Peyer's patch (tissue), 4 donors: ENCODE measurements at regions not wholly inside any gene's neighbourhood (a gene's known extent, or its start where the extent isn't known, plus 50 kb on each side); places are given as distances from the start of the nearest gene placed in this dataset.

ENCODE experiments used
- DNase-seq, 3 donors: peaks; one replicate each; pipeline ENCODE4 v3.0.0-alpha.2; 2017 to 2019
- H3K27ac ChIP-seq, 4 donors: fragments of 200-600 bp; sonication (generic); one replicate each; pipeline ENCODE4 v1.5.1; 2016 to 2019
- H3K27me3 ChIP-seq, 2 donors: fragments of 200-600 bp; sonication (generic); one replicate each; pipeline ENCODE4 v1.5.1; 2019
- H3K36me3 ChIP-seq, 3 donors: fragments of 200-600 bp; sonication (generic); one replicate each; pipeline ENCODE4 v1.5.1; 2016 to 2019
- H3K4me1 ChIP-seq, 4 donors: fragments of 200-600 bp; sonication (generic); one replicate each; pipeline ENCODE4 v1.5.1; 2016 to 2019
- H3K4me3 ChIP-seq, 4 donors: fragments of 200-600 bp; sonication (generic); 1 replicate in 3 of 4; 2 replicates in 1 of 4; pipeline ENCODE4 v1.5.1; 2016 to 2019; ENCODE audit warnings: mild to moderate bottlenecking in 1 of 4
- H3K9me3 ChIP-seq, 4 donors: fragments of 200-600 bp; sonication (generic); one replicate each; pipeline ENCODE4 v1.5.1; 2016 to 2019; ENCODE audit warnings: mild to moderate bottlenecking in 1 of 4
- POLR2A ChIP-seq, 2 donors: fragments of 450-650 bp; IDR thresholded peaks; one replicate each; pipeline ENCODE4 v1.5.1; 2017; ENCODE audit warnings: antibody characterized with exemption in 2 of 2, mild to moderate bottlenecking in 2 of 2, moderate library complexity in 2 of 2
- TF ChIP-seq, protein P1 (sequence below), 6 experiments: fragments of 450-650 bp in 4 of 6; fragments of 200-600 bp in 2 of 6; sonication (generic) in 1 of 6; IDR thresholded peaks; one replicate each; pipeline ENCODE4 v1.5.1; 2017 to 2019; ENCODE audit warnings: antibody characterized with exemption in 6 of 6, mild to moderate bottlenecking in 3 of 6, moderate library complexity in 1 of 6

DNA sequence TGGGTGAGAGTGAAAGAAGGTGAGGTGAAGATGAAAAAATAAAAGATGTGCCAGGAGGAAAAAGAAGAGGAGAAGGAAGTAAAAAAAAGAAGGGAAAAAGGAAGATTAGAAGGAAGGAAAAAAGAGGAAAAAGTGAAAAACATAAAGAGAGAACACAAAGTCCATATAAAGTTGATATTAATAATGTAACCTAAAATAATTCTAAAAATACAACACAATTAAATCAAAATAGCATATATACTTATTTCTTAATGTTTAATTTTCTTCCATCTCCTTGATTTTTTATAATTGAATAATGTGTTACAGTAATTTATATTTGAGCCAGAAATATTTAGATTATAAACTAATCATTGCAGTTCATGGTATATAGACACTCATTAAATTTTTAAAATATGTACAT, 124.4 kb upstream of the NOVA1 start:
- Histone ChIP-seq H3K9me3 (no peaks in the 10 kb centered on the region), H3K4me1 (no peaks in the 10 kb centered on the region)
- TF ChIP-seq, protein P1, sequence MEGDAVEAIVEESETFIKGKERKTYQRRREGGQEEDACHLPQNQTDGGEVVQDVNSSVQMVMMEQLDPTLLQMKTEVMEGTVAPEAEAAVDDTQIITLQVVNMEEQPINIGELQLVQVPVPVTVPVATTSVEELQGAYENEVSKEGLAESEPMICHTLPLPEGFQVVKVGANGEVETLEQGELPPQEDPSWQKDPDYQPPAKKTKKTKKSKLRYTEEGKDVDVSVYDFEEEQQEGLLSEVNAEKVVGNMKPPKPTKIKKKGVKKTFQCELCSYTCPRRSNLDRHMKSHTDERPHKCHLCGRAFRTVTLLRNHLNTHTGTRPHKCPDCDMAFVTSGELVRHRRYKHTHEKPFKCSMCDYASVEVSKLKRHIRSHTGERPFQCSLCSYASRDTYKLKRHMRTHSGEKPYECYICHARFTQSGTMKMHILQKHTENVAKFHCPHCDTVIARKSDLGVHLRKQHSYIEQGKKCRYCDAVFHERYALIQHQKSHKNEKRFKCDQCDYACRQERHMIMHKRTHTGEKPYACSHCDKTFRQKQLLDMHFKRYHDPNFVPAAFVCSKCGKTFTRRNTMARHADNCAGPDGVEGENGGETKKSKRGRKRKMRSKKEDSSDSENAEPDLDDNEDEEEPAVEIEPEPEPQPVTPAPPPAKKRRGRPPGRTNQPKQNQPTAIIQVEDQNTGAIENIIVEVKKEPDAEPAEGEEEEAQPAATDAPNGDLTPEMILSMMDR (IDR thresholded peaks at IDR 0.05), result no peak
- no peak for TF ChIP-seq POLR2A (IDR thresholded peaks at IDR 0.05)

DNA sequence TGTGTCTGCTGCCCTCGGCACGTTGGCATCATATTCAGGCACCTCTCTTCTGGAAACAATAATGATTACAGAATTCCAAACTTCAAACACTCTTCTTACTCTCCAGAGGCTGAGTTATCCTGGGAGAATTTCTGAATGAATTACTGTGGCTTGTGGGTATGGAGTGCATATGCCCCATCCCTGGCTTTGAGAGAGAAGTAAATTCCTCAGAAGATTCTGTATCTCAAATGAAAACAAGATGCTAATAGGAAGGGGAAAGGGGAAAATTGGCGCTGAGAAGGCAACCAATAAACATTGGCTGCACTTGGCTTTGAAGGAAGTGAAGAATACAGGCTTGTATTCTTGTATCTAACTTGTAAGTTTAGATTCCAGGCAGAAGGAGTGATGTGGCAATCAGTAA, 132.0 kb upstream of the NOVA1 start:
- no peak for TF ChIP-seq POLR2A (IDR thresholded peaks at IDR 0.05)
- TF ChIP-seq, protein P1 (IDR thresholded peaks at IDR 0.05), result no peak
- no peak for DNase-seq
- H3K9me3 ChIP-seq, result no peaks in the 10 kb centered on the region
- no peaks in the 10 kb centered on the region for H3K4me1 ChIP-seq
- H3K27me3 ChIP-seq, result no peaks in the 10 kb centered on the region
- no peak overlapping the region for H3K4me3 ChIP-seq
- no peak overlapping the region for H3K27ac ChIP-seq
- no peaks in the 10 kb centered on the region for H3K36me3 ChIP-seq

More for the DNA sequence above, 124.4 kb upstream of the NOVA1 start:
- DNase-seq, result no peak
- no peaks in the 10 kb centered on the region for H3K27me3 ChIP-seq
- H3K4me3 ChIP-seq, result no peak overlapping the region
- H3K27ac ChIP-seq, result no peak overlapping the region
- H3K36me3 ChIP-seq, result no peaks in the 10 kb centered on the region

DNA sequence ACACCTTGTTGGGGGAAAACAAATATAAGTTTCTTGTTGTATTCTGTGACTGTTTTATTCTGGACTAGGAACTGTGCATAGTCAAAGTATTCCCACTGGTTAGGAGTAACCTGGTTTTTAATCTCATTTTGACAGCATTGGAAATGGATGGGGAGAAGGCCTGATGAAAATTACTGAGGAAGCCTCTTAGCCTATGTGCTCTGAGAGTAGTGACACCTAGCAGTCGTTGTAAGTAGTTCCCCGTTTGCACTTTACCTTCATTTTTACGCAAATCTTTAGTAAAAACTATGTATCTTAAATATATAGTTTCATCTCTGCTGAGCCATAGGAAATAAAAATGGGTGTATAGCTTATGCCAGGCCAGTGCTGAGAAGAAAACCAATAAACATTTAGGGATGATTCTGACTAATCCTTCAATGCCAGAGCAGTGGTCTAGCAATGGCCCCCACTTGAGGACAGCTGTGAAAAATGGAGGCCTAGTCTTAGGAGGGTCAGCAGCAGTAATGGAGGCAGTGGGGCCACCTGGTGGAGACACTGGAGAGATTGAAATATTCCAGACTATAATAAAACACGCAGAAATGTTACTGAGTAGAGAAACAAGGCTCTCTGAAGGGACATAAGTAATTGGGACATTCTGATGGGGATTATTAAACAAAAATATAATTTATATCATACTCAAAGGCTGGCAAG, 133.2 kb upstream of the NOVA1 start:
- DNase-seq, result no peak
- Histone ChIP-seq H3K36me3 (no peaks in the 10 kb centered on the region), H3K27me3 (no peaks in the 10 kb centered on the region), H3K27ac (no peak overlapping the region), H3K9me3 (no peaks in the 10 kb centered on the region), H3K4me3 (no peak overlapping the region), H3K4me1 (no peaks in the 10 kb centered on the region)
- no peak for TF ChIP-seq POLR2A (IDR thresholded peaks at IDR 0.05)
- TF ChIP-seq, protein P1 (IDR thresholded peaks at IDR 0.05), result no peak

DNA sequence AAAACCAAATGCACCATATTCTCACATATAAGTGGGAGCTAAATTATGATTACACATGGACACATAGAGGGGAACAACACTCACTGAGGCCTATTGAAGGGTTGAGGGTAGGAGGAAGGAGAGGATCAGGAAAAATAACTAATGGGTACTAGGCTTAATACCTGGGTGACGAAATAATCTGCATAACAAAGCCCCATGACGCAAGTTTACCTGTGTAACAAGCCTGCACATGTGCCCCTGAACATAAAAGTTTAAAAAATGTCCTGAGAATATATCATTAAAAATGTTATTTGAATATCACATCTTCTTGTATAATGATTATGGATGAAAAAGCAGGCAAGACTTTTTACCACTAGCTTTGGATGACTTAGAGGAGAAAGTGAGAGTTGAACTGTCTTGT, 138.0 kb upstream of the NOVA1 start:
- no peak overlapping the region for H3K4me3 ChIP-seq
- H3K9me3 ChIP-seq, result no peaks in the 10 kb centered on the region
- no peak for DNase-seq
- no peaks in the 10 kb centered on the region for H3K4me1 ChIP-seq
- H3K27ac ChIP-seq, result no peak overlapping the region
- H3K36me3 ChIP-seq, result no peaks in the 10 kb centered on the region
- TF ChIP-seq, protein P1 (IDR thresholded peaks at IDR 0.05), result no peak
- no peaks in the 10 kb centered on the region for H3K27me3 ChIP-seq

DNA sequence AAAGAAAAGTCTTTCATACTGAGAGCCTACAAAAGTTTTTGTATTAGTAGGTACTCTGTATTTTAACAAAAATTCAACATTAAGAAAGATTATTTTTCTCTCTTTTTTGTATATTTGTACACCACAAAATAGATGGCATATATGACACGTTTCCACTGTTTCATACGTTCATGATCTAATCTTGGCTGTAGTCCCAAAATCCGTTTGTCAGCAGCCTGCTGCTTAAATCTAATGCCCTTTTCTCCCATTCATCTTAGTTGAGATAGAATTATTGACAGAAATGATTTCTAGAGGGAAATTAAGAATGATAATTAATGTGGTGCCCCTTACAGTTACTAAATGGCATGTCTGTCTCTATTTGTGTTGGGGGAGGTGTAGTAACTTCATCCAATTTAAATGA, 140.7 kb upstream of the NOVA1 start:
- no peak overlapping the region for H3K4me3 ChIP-seq
- TF ChIP-seq, protein P1 (IDR thresholded peaks at IDR 0.05), result no peak
- no peak for TF ChIP-seq POLR2A (IDR thresholded peaks at IDR 0.05)
- no peak overlapping the region for H3K27ac ChIP-seq
- no peak for DNase-seq
- no peaks in the 10 kb centered on the region for H3K36me3 ChIP-seq
- no peaks in the 10 kb centered on the region for H3K27me3 ChIP-seq
- H3K9me3 ChIP-seq, result no peaks in the 10 kb centered on the region
- no peaks in the 10 kb centered on the region for H3K4me1 ChIP-seq
